ENCODE measurements at regions not wholly inside any gene's neighbourhood (a gene's known extent, or its start where the extent isn't known, plus 50 kb on each side); places are given as distances from the start of the nearest gene placed in this dataset.
"Not testable (repeated sequence)": the region's sequence is repeated elsewhere in the genome, so short reads cannot be mapped to it uniquely, and the experiment has no call there.

DNA sequence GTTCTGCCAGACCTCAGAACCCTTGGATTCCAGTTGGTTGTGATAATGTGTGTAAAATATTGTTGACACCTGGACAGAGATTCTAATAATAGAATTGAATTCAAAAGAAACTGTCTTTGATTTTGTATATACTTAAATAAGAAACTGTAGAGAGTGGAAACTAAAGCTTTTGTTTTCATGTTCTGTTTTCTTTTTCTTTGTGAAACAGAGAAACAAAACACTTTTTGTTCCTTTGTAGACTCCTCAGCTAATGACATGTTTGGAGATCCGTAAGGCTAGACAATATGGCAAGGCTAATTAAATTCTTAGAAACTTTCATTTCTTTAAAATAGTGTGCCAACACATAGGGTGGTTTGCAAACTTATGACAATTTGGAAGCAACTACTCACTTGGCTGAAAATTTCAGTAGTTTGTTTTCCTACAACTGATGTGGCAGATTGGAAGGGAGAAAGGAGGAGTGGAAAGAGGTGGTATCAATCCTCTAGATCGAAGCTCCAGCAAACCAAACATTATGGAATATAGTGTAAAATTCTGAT is 90.9 kb upstream of the FAT1 start:
- no peak for DNase-seq

DNA sequence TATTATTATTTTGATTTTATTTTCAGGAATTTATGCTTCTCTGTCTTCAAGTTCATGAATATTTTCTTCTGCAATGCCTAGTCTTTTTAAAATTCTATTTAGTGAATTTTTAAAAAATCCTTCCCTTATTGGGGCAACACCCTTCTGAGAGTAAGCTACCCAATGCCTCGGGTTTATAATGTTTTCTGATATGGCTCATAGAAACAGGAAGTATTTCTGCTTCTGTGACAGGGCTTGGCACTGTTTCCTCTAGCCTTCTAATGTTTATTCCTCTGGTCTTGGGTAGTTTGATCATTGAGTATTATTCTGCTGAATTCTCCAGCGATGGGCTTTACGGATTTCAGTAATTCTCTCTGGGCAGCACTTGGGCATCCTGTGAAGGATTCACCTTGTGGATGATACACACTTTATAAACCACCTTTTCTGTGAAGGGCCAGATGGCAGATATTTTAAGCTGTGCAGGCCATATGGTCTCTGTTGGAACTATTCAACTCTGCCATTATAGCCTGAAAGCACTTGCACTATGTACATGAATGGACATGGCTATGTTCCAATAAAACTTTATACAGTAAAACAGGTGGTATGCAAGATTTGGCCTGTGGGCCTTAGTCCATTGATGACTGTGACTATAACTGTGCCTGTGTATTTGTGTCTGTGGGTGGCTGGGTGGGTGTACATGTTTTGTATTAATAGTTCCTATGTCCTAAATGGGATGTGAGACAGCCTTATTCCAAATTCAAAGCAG is 95.9 kb upstream of the FAT1 start:
- no peak for DNase-seq

DNA sequence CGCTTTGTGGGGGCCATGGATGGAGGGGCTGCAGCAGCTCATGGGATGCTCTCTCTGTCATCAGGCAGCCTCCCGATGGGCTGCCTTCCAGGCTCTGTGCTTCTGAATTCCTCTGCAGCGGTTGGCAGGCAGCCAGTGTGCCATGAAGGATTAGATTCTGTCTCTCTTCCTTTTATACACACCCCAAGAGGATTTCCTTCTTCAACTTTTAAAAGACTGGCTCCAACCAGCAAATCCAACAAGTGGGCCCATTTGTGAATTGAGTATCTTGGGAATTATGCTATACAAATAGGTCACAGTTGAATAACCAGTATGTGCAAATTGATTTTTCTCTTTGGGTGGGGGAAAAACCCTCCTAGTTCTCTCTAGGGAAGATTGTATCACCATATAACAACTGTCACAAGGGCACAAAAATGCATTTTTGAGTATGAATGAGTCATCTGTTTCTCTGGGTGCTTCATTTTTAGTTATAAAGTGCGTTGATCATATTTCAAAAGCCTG is 96.8 kb upstream of the FAT1 start:
- DNase-seq: no peak

DNA sequence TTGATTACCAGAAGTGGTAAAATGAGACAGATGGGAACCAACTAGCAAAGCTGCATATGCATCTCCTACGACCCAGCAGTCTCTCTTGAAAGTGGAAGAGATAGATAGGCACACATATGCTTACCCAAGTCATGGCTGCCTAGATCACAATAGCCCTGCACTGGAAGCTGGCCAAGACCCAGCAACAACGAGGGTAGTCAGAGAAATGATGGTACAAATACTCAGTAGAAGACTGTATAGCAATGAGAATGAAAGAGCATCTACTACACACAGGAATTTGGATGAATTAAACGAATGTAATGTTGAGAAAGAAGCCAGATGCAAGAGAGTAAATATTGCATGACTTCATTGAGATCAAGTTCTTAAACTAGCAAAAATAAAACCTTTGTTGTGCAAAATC is 100.3 kb upstream of the FAT1 start:
- DNase-seq: no peak

DNA sequence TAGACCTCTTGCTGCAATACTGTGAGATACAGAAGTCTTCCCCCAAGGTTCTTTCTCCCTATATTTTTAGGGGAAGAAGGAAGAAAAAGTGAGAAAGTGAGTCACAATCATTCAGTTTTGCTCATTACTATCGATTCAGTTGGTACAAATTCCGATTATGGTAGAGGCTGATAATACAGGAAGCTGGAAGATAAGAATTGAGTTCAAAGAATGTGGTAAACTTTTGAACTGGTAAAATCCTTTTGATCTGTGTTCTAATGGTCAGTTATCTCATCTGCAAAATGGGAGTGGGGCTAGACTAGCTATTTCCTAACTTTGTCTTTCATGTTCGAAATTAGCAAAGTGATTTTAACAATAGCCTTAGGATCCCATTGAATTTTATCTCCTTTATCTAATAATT is 101.4 kb upstream of the FAT1 start:
- no peak for DNase-seq

DNA sequence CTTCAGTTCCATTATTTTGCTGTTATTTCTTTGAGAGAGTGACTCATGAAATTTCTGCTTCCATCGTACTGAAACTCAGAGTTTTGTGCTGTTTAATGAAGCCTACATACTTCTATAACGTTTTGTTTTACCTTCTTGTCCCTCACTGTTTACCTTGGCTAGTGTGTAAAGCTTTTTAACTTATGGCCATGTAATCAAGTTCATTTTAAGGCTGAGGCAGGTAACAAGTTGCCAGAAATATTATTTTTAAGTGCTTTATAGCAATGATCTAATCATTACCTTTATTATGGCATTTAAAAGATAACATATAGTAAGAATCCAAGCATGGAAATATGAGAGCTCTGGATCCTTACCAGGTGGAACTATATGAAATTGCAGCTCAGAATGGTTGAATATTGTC is 102.3 kb upstream of the FAT1 start:
- DNase-seq: no peak

DNA sequence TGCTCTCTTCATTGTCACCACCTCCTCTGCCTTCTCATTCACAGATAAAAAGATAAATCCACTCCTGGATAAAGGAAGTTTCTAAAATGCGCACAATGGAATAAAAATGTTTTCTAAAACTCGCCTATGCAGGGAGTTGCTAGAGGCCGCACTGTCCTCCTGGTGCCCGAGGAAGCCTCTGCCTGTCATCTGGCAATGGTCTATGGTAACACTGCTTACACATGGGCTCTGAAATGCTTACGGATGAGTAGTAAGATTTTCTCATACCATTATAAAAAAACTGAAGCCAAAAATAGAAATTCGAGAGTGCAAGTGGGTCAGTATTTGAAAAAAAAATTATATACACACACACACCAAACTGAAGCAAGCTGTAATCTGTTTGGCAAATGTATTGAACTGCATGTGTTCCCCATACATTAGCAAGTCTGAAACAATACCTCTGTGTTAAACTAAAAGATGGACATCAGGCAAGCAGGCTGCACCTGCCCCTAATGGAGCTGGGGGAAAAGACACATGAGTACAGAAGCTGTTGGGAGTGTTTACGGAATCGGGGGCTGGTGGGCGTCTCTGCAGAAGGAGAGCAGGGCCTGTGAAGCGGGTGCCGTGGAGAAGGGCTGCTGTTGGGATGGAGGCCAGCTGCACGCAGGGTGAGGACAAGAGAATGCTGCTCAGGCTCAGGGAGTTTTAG is 103.3 kb upstream of the FAT1 start:
- no peak for DNase-seq

DNA sequence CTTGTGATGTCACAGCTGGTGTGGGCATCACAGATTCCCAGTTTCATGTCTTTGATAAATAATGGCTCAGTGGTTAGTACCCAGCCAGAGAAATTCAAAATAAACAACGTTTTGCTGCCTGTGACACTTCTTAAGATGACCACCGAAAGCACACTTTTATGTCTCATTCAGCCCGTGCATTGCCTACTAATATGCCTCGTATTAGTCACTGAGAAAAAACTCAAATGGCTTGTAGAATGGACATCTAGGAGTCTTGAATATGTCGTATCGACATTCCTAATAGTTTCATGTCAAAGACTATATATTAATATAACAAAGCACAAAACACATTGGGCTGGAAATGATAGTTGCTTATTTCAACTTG is 103.9 kb upstream of the FAT1 start:
- DNase-seq: no peak

DNA sequence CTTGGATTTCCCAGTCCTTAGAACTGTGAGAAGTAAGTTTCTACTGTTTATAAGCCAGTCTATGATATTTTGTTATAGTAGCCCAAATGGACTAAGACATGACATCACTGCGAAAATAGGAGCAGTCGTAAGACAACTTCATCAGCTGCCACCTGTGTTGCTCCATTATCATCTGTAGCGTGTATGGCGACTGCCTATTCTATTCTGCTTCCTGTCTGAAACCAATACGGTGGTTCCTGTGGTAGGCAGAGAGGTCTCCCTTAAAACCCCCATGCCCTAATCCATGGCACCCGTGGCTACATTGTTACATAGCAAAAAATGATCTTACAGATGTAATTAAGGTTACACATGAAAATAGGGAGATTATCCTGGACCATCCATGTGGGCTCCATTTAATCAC is 105.4 kb upstream of the FAT1 start:
- no peak for DNase-seq

DNA sequence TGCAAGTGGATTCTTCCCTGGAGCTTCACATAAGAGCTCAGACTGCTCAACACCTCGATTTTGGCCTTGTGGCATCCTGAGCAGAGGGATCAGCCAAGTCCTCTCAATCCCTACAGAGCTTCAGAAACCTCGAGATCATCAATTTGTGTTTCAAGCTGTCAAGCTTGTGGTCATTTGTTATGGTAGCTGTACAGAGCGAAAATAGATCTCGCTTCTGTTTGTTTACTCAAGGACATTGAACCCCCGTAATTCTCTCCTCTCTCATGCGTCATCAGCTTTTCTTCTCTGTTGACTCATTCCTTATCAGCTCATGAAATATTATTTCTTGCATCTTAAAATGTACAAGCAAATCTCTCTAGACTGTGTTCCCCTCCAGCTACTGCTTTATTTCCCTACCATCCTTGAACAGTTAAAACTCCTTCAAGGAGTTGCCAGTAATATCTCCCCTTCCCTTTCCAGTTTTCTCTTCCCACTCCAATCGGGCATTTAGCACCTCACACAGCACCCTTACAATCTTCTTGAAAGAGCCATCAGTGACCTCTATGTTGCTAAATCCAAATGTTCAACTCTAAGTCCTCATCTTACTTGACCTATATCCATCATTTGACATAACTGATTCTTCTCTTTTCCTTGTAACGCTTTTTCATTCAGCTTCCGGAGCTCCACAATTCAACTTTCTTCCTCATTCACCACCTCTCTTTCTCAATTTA is 106.2 kb upstream of the FAT1 start:
- DNase-seq: no peak

DNA sequence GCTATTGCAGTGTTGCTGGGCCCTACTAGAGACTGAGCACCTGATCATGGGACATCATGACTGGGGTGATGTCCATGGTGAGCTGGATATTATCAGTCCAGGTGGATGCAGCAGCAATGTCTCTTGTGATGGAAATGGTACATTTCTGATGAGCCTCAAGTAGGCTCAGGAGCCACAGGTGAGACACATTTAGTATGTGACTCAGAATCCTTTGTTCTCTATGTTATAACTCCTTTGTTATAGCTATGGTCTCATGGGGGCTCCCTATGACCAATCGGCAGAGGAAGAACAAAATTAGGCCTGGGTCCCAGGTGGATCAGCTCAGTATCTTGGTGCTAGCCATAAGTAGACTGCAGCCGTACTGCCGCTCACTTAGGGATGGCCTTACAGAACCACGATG is 107.9 kb upstream of the FAT1 start:
- no peak for DNase-seq

DNA sequence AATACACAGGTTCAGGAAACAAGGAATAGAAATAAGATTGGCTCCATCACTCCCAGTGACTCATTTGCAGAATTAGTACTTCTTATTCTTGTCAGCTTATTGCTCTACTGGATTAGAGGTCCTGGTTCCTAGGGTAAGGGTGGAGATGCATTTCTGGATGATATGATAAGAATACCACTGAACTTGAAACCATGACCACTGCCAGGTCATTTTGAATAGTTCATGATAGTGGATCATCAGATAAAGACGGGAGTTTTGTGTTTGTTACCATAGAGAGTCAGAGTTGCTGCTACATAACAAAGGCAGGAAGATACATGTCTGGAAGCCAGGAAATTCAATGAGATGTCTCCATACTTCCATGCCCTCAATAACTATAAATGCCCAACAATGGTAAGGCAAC is 109.2 kb upstream of the FAT1 start:
- DNase-seq: no peak

DNA sequence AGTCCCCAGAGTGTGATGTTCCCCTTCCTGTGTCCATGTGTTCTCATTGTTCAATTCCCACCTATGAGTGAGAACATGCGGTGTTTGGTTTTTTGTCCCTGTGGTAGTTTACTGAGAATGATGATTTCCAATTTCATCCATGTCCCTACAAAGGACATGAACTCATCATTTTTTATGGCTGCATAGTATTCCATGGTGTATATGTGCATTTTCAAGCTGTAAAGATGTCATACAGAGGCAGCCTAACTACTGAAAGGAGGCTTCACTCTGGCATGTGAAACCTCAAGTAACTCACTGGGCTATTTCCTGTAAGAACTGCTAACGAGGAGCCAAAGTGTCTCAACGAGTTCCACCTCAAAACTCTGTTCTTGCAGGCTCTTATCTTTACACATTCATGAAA is 113.8 kb upstream of the FAT1 start:
- DNase-seq: not testable (repeated sequence)

DNA sequence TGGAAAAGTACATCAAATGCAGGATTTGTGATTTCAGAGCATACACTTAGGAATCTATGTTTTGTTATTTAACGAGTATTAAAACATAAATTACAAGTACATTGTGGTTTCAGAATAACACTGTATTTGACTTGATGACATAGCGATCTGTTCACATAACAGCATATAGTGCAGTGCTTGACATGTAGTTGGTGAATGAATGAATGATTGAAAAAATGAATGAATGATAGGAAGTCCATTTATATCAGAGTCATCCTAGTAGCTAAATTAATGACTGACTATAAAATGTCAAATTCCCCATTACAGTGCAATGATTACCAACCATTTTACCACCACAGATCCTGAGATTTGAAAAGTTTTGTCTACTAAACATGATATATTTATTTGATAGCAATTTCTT is 114.6 kb upstream of the FAT1 start:
- DNase-seq: no peak

DNA sequence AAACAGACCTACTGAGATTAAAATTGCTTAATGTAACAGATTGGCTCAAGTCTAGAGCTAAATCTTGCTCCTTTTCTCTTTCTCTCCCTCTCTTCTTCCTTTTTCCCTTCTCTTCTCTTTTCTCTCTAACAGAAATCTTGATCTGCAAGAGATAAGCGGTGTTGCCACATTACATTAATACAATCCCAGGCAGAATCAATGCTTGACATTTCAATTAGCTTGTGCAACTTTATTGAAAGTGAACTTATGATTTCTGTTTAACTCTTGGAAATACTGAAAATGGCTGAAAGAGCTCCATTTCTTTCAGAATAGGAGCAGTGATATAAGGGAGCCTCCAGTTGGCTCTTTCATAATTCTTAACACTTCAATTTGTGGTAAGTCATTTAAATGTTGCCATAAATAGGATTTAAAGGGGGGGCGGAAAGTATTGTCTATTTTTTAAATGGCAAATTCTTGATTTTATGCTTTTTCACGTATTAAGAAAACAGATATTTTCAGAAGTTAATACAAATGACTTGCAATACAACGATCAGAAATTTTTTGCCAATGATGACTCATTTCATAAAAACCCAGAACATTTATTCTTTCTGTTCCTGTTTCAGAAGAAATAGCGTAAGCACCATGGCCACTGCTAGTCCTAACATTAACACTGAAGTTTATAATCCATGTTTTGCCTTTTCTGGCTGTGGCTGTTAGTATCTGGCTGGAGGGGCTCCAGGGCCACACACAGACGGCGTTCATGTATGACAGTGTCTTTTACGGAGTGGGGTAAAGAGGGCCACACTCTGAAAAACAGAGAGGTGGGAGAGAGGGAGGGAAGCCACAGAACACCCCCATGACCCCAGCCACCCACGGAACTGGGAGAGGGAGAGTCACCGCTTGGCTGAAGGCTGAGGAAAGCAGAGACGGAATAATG is 115.7 kb upstream of the FAT1 start:
- no peak for DNase-seq

DNA sequence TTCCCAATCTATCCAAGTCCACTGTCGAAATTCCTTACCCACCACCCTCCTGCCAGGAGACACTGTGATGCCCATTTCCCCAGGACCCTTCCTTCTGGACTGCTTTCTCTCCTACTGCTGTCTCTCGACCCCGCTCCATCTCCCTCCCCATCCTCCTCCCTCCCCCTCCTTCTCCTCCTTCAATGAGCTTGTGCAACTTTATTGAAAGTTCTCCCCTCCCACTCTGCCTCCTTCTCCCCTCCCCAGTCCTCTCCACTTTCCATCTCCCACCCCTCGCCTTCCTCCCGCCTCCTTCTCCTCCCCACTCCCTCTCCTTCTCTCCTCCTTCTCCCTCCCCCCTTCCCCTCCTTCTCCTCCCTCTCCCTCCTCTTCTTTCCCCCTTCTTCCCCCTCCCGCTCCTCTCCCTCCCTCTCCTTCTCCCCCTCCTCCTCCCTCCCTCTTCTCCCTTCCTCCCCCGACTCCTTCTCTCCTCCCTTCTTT is 116.6 kb upstream of the FAT1 start:
- no peak for DNase-seq

DNA sequence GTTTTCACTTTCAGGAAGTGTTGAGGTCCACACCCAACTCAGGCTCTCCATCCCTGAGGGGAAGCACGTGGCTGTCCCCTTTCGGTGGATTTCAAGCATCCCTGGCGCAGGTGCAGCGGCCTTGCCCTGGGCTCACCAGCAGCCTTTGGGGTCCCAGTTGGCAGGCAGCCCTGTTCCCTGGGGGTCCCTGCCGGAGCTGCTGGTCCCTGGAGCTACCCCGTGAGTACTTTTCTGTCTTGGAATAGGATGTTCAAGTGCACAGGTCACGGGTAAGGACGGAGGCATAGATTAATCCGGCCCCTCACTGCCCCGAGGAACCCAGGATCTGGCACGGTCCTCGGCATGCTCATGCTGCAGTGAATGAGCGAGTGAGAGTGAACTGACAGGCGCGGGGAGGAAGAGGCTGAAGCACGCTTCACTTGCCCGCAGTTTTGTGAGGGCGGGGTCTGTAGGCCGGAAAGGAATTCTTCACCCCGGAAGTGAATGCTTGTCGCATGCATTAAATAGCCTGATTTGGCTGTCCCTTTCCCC is 117.2 kb upstream of the FAT1 start:
- no peak for DNase-seq

DNA sequence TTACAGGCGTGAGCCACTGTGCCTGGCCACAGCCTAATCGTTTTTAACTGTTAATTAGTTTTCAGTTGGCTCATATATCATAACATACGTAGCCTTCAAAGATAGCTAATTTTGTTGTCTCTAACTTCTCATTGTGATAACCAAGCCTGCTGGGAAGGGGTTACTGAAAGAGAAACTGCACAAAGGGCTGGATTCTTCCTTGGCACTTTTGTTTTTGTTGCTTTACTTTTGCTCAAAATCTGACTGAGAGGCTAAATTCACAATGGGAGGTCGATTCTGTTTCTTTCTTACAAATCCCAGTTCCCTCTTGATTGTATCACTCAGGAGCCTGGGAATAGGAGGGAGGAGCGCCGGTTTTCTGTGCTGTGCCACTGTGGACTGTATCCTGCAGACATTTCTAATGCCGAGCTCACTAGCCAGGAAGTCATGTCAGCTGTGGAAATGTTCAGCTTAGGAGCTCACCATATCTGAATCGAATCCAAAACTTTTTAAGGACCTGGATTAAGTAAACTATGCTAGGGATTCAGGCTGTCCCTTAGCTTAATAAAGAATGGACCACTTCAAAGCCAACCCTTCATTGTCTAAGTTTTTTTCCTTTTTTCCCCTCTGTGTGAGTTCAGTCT is 120.5 kb upstream of the FAT1 start:
- no peak for DNase-seq

DNA sequence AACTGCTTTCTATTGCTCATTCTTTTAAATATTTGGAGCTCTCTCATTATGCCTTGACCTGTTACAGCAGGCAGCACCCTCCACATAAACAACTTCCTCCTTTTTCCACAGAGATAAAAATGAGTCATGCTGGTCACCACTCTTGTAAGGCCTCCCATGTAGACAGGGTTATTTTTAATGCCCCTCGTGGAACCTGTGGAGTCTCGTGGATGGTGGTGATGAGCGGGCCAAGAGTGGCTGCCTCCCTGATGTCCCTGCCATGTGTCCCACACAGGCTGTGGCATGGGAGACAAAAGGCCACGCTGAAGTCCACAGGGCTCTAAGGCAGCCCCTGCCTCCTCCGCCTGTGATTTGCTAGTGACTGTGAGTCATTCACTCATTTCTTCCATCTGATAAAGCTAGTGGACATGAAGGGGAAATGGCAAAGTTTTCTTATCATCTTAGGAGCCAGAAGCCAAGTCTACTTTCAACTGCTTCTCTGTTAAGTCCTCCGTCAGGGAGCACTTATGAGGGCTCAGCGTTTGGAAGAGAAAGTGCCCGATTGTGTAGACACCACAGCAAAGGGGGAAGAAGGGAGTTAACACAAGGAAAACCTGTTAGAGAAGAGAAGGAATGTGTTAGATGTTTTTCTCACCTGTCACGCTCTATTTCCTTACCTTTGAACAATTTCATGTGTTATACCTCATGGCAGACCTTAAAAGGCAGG is 121.6 kb upstream of the FAT1 start:
- DNase-seq: no peak

DNA sequence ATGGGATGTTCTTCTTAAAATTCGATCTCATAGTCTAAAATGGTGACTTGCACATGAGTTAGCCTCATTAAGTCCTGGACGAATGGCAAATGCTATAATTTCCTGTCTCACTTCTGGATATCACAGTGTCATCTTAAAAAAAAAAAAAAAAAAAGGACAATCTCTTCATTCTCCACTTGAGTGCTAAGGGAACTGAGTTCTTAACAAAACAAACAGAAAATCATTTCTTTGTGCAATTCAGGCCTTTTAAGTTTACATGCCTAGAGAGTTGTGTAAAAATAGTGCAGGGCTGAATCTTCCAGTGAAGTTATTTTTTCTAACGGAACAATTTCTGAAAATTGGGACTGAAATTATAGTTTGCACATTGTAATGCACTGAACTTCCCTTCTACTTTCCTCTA is 122.8 kb upstream of the FAT1 start:
- no peak for DNase-seq
